Mesenchymal stem cell (in vitro differentiated cells and primary cell): ENCODE measurements at regions not wholly inside any gene's neighbourhood (a gene's known extent, or its start where the extent isn't known, plus 50 kb on each side); places are given as distances from the start of the nearest gene placed in this dataset.

Experiments used
- DNase-seq: peaks from one replicate; pipeline ENCODE4 v3.0.0-alpha.2; 2013
- H2AFZ ChIP-seq: one replicate; pipeline ENCODE4 v1.6.1; 2013; ENCODE audit warnings: low read depth, mild to moderate bottlenecking, control low read depth, inconsistent platforms, low read length, moderate library complexity
- H2AK5ac ChIP-seq: 2 replicates; pipeline ENCODE4 v1.6.1; 2013; ENCODE audit warnings: low read length, moderate library complexity, mild to moderate bottlenecking, inconsistent platforms; ENCODE audit not compliant: severe bottlenecking
- H2BK120ac ChIP-seq: one replicate; pipeline ENCODE4 v1.6.1; 2013; ENCODE audit warnings: low read depth, mild to moderate bottlenecking, inconsistent platforms, low read length, moderate library complexity
- H2BK12ac ChIP-seq, 2 experiments: one replicate each; pipeline ENCODE4 v1.6.1; 2013; ENCODE audit warnings: inconsistent platforms in 2 of 2, low read length in 2 of 2, mild to moderate bottlenecking in 2 of 2, moderate library complexity in 2 of 2, control low read depth in 1 of 2
- H2BK15ac ChIP-seq: one replicate; pipeline ENCODE4 v1.6.1; 2013; ENCODE audit warnings: mild to moderate bottlenecking, low read depth, inconsistent platforms; ENCODE audit not compliant: poor library complexity, severe bottlenecking
- H2BK5ac ChIP-seq: 2 replicates; pipeline ENCODE4 v1.6.1; 2013; ENCODE audit warnings: low read depth, mild to moderate bottlenecking, low read length, control low read depth, inconsistent platforms; ENCODE audit not compliant: poor library complexity, severe bottlenecking
- H3K14ac ChIP-seq, 2 experiments: one replicate each; pipeline ENCODE4 v1.6.1; 2013; ENCODE audit warnings: inconsistent platforms in 2 of 2, low read length in 2 of 2, control low read depth in 1 of 2, mild to moderate bottlenecking in 1 of 2, moderate library complexity in 1 of 2
- H3K18ac ChIP-seq, 2 experiments: one replicate each; pipeline ENCODE4 v1.6.1; 2013; ENCODE audit warnings: inconsistent platforms in 2 of 2, low read length in 2 of 2, control low read depth in 1 of 2, low read depth in 1 of 2, mild to moderate bottlenecking in 1 of 2
- H3K23ac ChIP-seq, 2 experiments: one replicate each; pipeline ENCODE4 v1.6.1; 2013; ENCODE audit warnings: inconsistent platforms in 2 of 2, low read length in 2 of 2, mild to moderate bottlenecking in 2 of 2, moderate library complexity in 2 of 2, control low read depth in 1 of 2
- H3K27ac ChIP-seq: 2 replicates; pipeline ENCODE4 v1.5.1; 2013; ENCODE audit warnings: mild to moderate bottlenecking, moderate library complexity, low read length, control low read depth, inconsistent platforms; ENCODE audit not compliant: poor library complexity, severe bottlenecking
- H3K27me3 ChIP-seq, 2 experiments: 2 replicates each; pipeline versions ENCODE4 v1.6.1 to v1.7.0; 2013; ENCODE audit warnings: low read length in 2 of 2, mild to moderate bottlenecking in 2 of 2, moderate library complexity in 2 of 2, control low read depth in 1 of 2, inconsistent platforms in 1 of 2; ENCODE audit not compliant: control insufficient read depth in 1 of 2, insufficient read depth in 1 of 2
- H3K36me3 ChIP-seq, 2 experiments: 2 replicates each; pipeline versions ENCODE4 v1.6.1 to v1.7.0; 2013; ENCODE audit warnings: low read length in 2 of 2, control low read depth in 1 of 2, inconsistent platforms in 1 of 2, low read depth in 1 of 2, mild to moderate bottlenecking in 1 of 2; ENCODE audit not compliant: insufficient read depth in 2 of 2, control insufficient read depth in 1 of 2
- H3K4ac ChIP-seq, 2 experiments: one replicate each; pipeline ENCODE4 v1.6.1; 2013; ENCODE audit warnings: inconsistent platforms in 2 of 2, low read length in 2 of 2, mild to moderate bottlenecking in 2 of 2, moderate library complexity in 2 of 2, control low read depth in 1 of 2, low read depth in 1 of 2
- H3K4me1 ChIP-seq: 2 replicates; pipeline ENCODE4 v1.6.1; 2013; ENCODE audit warnings: low read depth, low read length, control low read depth; ENCODE audit not compliant: control insufficient read depth, insufficient read depth
- H3K4me2 ChIP-seq: 2 replicates; pipeline ENCODE4 v1.6.1; 2013; ENCODE audit warnings: low read length, mild to moderate bottlenecking, inconsistent platforms; ENCODE audit not compliant: poor library complexity, severe bottlenecking
- H3K4me3 ChIP-seq, 2 experiments: 2 replicates each; pipeline versions ENCODE4 v1.5.1 to v1.7.0; 2013; ENCODE audit warnings: low read length in 2 of 2, mild to moderate bottlenecking in 2 of 2, control low read depth in 1 of 2, low read depth in 1 of 2; ENCODE audit not compliant: insufficient read depth in 1 of 2
- H3K79me1 ChIP-seq: replicated peaks from 2 replicates; pipeline ENCODE4 v1.6.1; 2013; ENCODE audit warnings: mild to moderate bottlenecking, control low read depth, low read length, inconsistent platforms; ENCODE audit not compliant: poor library complexity, severe bottlenecking
- H3K9ac ChIP-seq: 2 replicates; pipeline ENCODE4 v1.7.0; 2013; ENCODE audit warnings: mild to moderate bottlenecking, low read length, moderate library complexity
- H3K9me3 ChIP-seq: 2 replicates; pipeline ENCODE4 v1.7.0; 2013; ENCODE audit warnings: mild to moderate bottlenecking, low read length; ENCODE audit not compliant: control insufficient read depth
- H4K8ac ChIP-seq: one replicate; pipeline ENCODE4 v1.6.1; 2013; ENCODE audit warnings: inconsistent platforms, mild to moderate bottlenecking, low read length, moderate library complexity
- H4K91ac ChIP-seq: one replicate; pipeline ENCODE4 v1.6.1; 2013; ENCODE audit warnings: mild to moderate bottlenecking, low read length, inconsistent platforms
- WGBS: methylation state at CpG from one replicate; pipeline ENCODE4 v1.1.7; 2013; ENCODE audit warnings: mixed read lengths; 5-methylcytosine and 5-hydroxymethylcytosine counted together

- no peak overlapping the region for H2AFZ ChIP-seq
Measured at GRCh38 chr5:124007675-124008398, 495.9 kb downstream of the CSNK1G3 start.

DNA sequence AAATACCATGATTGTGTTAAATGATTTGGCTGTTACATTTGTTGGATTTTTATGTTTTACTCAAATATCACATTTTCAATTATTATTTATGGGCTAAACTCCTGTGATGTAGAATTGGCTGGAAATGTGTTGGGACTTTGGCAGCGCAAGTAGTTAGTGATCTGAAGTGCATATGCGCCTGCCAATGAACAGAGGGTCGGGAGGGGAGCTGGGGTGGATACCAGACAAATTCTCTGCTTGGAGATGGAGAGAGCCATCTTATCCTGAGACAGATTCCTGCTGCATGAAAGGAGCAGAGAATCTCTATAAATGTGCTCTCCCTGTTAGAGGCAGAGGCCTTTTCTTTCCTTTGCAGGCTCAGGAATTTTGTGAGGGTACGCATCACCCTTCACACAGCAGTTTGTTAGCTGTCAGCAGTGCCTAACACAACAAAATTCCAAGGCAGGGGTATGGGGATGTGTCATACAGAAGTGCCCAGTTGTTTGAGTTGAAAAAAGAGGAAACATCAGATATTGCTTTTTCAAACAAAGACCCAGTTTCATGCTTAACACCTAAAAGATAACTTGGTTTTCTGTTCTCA is 489.1 kb downstream of the CSNK1G3 start:
- no peak for DNase-seq

More at GRCh38 chr5:124007675-124008398, 495.9 kb downstream of the CSNK1G3 start:
- no peak overlapping the region for H3K4ac ChIP-seq
- no peak overlapping the region for H3K27ac ChIP-seq
- no peaks in the 10 kb centered on the region for H3K4me1 ChIP-seq
- no peak overlapping the region for H3K23ac ChIP-seq
- H3K18ac ChIP-seq, result no peak overlapping the region
- no peak overlapping the region for H2BK120ac ChIP-seq
- H3K4me3 ChIP-seq, result no peak overlapping the region
- WGBS, result no CpG with 5 or more reads among the region's 2 CpGs
- H4K91ac ChIP-seq, result no peak overlapping the region
- H2AK5ac ChIP-seq, result no peak overlapping the region
- H3K14ac ChIP-seq, result no peak overlapping the region
- no peak overlapping the region for H3K9ac ChIP-seq
- H2BK12ac ChIP-seq, result no peak overlapping the region
- no peaks in the 10 kb centered on the region for H3K27me3 ChIP-seq
- H3K4me2 ChIP-seq, result no peak overlapping the region
- H4K8ac ChIP-seq, result no peak overlapping the region
- DNase-seq, result peak; percentile 10
- H2BK5ac ChIP-seq, result no peak overlapping the region
- no peaks in the 10 kb centered on the region for H3K79me1 ChIP-seq
- no peak overlapping the region for H2BK15ac ChIP-seq
- peaks cover 64% of the 10 kb centered on the region for H3K9me3 ChIP-seq
- H3K36me3 ChIP-seq, result no peaks in the 10 kb centered on the region

GRCh38 chr5:124000538-124000937 is 488.6 kb downstream of the CSNK1G3 start:
- Histone ChIP-seq H3K9me3 (peaks cover 14% of the 10 kb centered on the region), H3K4me3 (no peak overlapping the region), H2AFZ (no peak overlapping the region), H2BK12ac (no peak overlapping the region), H2BK5ac (no peak overlapping the region), H3K4ac (no peak overlapping the region), H3K23ac (no peak overlapping the region), H2AK5ac (no peak overlapping the region), H3K4me2 (no peak overlapping the region), H3K4me1 (no peaks in the 10 kb centered on the region), H3K27ac (no peak overlapping the region), H4K91ac (no peak overlapping the region), H2BK120ac (no peak overlapping the region), H4K8ac (no peak overlapping the region), H3K9ac (no peak overlapping the region), H3K18ac (no peak overlapping the region), H3K14ac (no peak overlapping the region), H3K27me3 (peaks cover 0 to 9% of the 10 kb centered on the region in 2 experiments), H2BK15ac (no peak overlapping the region), H3K36me3 (no peaks in the 10 kb centered on the region), H3K79me1 (no peaks in the 10 kb centered on the region)
- DNase-seq, result no peak
- WGBS, result 88% methylated on average over 1 of the region's 2 CpGs

More for the DNA sequence above, 489.1 kb downstream of the CSNK1G3 start:
- no peak overlapping the region for H2BK15ac ChIP-seq
- peaks cover 0 to 9% of the 10 kb centered on the region in 2 experiments for H3K27me3 ChIP-seq
- no peak overlapping the region for H2BK120ac ChIP-seq
- no peaks in the 10 kb centered on the region for H3K36me3 ChIP-seq
- WGBS, result 89% methylated on average over 3 of the region's 4 CpGs
- H3K4me1 ChIP-seq, result no peaks in the 10 kb centered on the region
- H3K4me3 ChIP-seq, result no peak overlapping the region
- H2BK5ac ChIP-seq, result no peak overlapping the region
- no peak overlapping the region for H2AFZ ChIP-seq
- no peak overlapping the region for H3K4ac ChIP-seq
- no peak overlapping the region for H3K27ac ChIP-seq
- no peak overlapping the region for H3K23ac ChIP-seq
- no peak overlapping the region for H4K8ac ChIP-seq
- peaks cover 17% of the 10 kb centered on the region for H3K9me3 ChIP-seq
- no peaks in the 10 kb centered on the region for H3K79me1 ChIP-seq
- no peak overlapping the region for H3K9ac ChIP-seq
- no peak overlapping the region for H3K18ac ChIP-seq
- no peak overlapping the region for H2AK5ac ChIP-seq
- H2BK12ac ChIP-seq, result no peak overlapping the region
- no peak overlapping the region for H3K14ac ChIP-seq
- no peak overlapping the region for H4K91ac ChIP-seq
- no peak overlapping the region for H3K4me2 ChIP-seq

DNA sequence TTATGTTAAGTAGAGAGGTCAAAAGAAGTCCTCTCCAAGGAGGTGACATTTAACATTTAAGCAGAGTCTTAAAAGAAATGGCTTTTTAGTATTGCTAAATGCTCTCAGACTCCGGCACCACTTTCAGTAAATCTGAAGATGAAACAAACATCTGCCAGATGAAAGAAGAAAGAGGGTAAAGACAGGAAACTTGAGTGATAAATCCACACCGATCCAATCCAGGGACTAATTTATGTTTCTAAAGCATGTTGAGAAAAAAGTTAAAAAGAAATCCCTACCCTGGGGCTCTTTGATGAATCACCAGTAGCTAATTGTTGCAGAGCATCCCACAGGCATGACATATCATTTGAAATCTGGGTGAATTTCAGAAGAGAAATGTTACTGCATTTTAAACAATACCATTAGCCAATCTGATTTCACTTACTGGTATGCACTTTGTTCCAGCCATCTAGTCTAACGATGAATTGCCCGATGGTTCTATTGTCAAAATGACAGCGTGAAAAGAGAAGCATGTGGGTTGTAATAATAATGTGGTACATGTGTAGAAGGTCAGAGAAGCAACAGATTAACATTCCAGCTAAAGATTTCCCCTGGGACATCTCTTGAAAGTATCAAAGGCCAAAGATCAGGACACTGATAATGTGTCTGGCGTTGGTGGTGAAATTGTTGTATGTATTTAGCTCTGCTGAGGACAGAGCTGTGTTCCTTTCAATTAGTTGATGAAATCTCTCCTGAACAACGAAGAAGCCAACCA is 485.7 kb downstream of the CSNK1G3 start:
- Histone ChIP-seq H3K4ac (no peak overlapping the region), H3K79me1 (no peaks in the 10 kb centered on the region), H3K14ac (no peak overlapping the region), H3K4me1 (no peaks in the 10 kb centered on the region), H4K8ac (no peak overlapping the region), H3K27ac (no peak overlapping the region), H2AFZ (no peak overlapping the region), H2BK120ac (no peak overlapping the region), H2BK5ac (no peak overlapping the region), H2BK15ac (no peak overlapping the region), H2AK5ac (no peak overlapping the region), H2BK12ac (no peak overlapping the region), H3K23ac (no peak overlapping the region), H3K4me2 (no peak overlapping the region), H3K4me3 (peak overlapping the region in 1 of 2 experiments; percentile 38), H3K9ac (peak overlapping the region; percentile 8), H3K27me3 (peaks cover 0 to 11% of the 10 kb centered on the region in 2 experiments), H4K91ac (no peak overlapping the region), H3K9me3 (no peaks in the 10 kb centered on the region), H3K18ac (no peak overlapping the region), H3K36me3 (no peaks in the 10 kb centered on the region)
- peak; percentile 70 for DNase-seq
- WGBS, result 25% methylated on average over 4 of the region's 7 CpGs
